Skeletal muscle satellite cell (primary cell): ENCODE measurements at regions not wholly inside any gene's neighbourhood (a gene's known extent, or its start where the extent isn't known, plus 50 kb on each side); places are given as distances from the start of the nearest gene placed in this dataset.

ENCODE experiments used
- H3K27me3 ChIP-seq: 2 replicates; pipeline ENCODE4 v1.7.0; 2013; ENCODE audit warnings: low read length; ENCODE audit not compliant: control insufficient read depth, insufficient read depth
- H3K36me3 ChIP-seq: 2 replicates; pipeline ENCODE4 v1.7.0; 2013; ENCODE audit warnings: mild to moderate bottlenecking, control low read depth, low read length; ENCODE audit not compliant: insufficient read depth
- H3K4me1 ChIP-seq: 2 replicates; pipeline ENCODE4 v1.7.0; 2013; ENCODE audit warnings: low read length; ENCODE audit not compliant: control insufficient read depth, insufficient read depth
- H3K4me2 ChIP-seq: 2 replicates; pipeline ENCODE4 v1.7.0; 2013; ENCODE audit warnings: mild to moderate bottlenecking, low read length
- H3K4me3 ChIP-seq: 2 replicates; pipeline ENCODE4 v1.7.0; 2013; ENCODE audit warnings: low read length
- H3K9ac ChIP-seq: 2 replicates; pipeline ENCODE4 v1.7.0; 2013; ENCODE audit warnings: mild to moderate bottlenecking, low read depth, low read length, moderate library complexity
- H3K9me3 ChIP-seq: replicated peaks from 2 replicates; pipeline ENCODE4 v1.7.0; 2013; ENCODE audit warnings: mild to moderate bottlenecking, control low read depth, low read length

DNA sequence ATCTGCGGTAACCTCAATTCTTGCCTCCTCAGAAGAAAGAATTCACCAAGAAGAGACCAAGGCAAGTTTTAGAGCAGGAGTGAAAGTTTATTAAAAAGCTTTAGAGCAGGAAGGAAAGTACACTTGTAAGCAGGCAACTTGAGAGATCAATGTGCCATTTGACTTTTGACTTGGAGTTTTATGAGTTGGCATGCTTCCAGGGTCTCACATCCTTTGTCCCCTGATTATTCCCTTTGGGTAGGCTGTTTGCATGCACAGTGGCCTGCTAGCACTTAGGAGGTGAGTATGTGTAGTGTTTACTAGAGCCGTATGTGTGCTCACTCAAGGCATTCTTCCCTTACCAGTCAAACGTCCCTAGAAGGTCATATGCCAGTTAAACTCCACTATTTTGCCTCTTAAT, 111.0 kb upstream of the RAI14 start:
- peaks cover 10% of the 10 kb centered on the region for H3K9me3 ChIP-seq
- no peaks in the 10 kb centered on the region for H3K36me3 ChIP-seq
- no peak overlapping the region for H3K4me2 ChIP-seq
- no peaks in the 10 kb centered on the region for H3K4me1 ChIP-seq
- no peak overlapping the region for H3K9ac ChIP-seq
- H3K4me3 ChIP-seq = no peak overlapping the region
- H3K27me3 ChIP-seq = no peaks in the 10 kb centered on the region

DNA sequence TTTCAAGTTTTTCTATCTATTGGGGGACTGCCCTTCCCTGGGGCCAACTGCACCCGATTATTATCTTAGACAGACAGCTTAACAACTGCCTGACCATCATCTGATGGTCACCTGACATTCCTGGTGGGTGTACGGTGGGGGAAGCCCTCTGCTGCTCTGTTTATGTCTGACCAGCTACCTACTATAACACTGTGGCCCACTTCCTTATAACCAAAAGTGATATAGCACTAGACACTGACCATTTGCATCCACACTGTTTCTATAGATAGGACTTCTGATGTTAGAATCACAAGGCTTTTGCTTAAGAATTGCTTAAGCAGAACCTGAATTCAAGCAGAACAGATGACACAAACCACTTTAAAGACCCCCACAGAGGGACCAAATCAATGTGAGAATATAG, 110.5 kb upstream of the RAI14 start:
- Histone ChIP-seq H3K9me3 (peaks cover 10% of the 10 kb centered on the region), H3K4me2 (no peak overlapping the region), H3K4me1 (no peaks in the 10 kb centered on the region), H3K36me3 (no peaks in the 10 kb centered on the region), H3K27me3 (no peaks in the 10 kb centered on the region), H3K4me3 (no peak overlapping the region), H3K9ac (no peak overlapping the region)

DNA sequence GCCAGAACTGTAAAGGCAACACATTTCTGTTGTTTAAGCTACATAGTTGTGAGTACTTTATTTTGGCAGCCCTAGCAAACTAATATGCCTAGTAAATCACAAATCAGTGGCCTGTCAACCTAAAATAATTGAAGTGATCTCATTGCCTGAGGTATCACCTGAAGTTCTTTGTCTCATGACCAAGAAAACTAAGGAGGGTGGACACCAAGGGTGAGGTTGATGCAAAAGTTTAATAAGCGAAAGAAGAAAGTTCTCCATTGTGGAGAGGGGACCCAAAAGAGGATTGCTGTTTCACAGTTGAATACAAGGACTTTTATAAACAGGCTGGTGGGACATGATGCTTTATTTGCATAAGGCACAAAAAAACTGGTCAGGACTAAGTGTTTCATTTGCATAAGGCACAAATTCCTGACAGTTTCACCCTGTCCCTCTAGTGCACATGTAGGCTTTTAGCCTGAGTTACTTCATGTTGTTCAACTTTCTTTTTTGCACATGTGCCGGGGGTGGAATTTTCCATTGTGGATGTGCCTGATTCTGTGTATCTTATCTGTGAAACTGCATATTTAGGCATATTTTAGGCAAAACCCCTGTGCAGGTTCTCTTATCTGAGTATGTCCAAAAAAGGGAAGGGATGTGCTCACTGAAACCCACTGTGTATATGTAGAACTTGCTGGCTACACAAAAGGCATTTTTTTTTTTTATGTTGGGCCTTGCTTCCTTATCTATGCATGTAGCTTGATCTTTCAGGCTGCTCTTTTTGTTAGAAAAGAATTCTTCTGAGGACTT, 108.6 kb upstream of the RAI14 start:
- Histone ChIP-seq H3K9me3 (peaks cover 10% of the 10 kb centered on the region), H3K4me1 (no peaks in the 10 kb centered on the region), H3K36me3 (no peaks in the 10 kb centered on the region), H3K4me3 (no peak overlapping the region), H3K27me3 (no peaks in the 10 kb centered on the region), H3K9ac (no peak overlapping the region), H3K4me2 (no peak overlapping the region)

DNA sequence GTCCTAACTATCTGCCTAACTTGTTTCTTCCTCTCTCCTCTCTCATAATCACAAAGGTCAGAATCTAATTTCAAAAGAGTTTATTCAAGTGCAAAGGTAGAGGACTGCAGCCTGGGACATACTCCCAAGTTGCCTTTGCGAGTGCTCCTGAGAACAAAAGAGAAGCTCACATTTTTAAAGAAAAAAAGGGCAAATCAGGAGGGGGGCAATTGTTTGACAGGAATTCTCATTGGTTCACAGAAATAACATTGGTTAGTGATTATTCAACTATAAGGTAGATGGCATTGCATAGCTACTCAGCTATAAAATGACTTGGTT, 108.1 kb upstream of the RAI14 start:
- Histone ChIP-seq H3K9me3 (peaks cover 10% of the 10 kb centered on the region), H3K4me3 (no peak overlapping the region), H3K36me3 (no peaks in the 10 kb centered on the region), H3K4me1 (no peaks in the 10 kb centered on the region), H3K4me2 (no peak overlapping the region), H3K27me3 (no peaks in the 10 kb centered on the region), H3K9ac (no peak overlapping the region)

DNA sequence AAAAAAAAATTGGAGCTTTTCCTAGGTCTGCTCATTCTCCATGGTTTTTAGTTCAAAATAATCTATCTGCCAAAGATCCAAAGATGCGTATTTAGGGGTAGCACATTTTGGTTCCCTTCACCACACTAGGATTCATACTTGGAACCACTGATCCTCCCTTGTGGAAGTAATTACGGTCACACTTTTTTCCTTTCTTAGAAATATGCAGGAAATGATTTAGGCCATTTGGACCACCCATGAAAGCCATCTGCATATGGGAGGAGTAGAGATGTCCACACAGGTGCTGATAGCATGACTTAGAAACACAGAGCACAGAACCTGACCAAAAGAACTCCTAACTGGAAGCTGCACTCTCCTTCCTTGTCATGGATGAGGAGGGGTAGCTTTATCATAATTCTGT, 105.9 kb upstream of the RAI14 start:
- no peak overlapping the region for H3K4me3 ChIP-seq
- no peaks in the 10 kb centered on the region for H3K9me3 ChIP-seq
- no peak overlapping the region for H3K9ac ChIP-seq
- no peak overlapping the region for H3K4me2 ChIP-seq
- H3K27me3 ChIP-seq = no peaks in the 10 kb centered on the region
- H3K36me3 ChIP-seq = no peaks in the 10 kb centered on the region
- H3K4me1 ChIP-seq = no peaks in the 10 kb centered on the region

DNA sequence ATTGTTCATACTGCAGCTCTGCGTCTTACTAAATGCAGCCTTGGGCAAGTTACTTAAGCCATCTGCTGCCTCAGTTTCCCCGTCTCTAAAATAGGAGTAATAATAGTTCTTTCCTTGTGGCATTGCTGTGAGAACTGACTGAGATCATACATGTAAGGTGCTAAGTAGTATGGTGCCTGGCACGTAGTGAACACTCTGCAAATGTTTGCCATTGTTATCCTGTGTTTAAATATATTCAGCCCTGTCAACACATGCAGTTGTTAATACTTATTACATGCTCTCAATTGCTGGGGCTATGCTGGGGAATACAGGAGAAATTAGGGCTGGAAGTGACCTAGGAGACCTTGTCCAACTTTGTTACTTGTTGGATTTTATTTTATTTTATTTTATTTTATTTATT, 105.2 kb upstream of the RAI14 start:
- H3K27me3 ChIP-seq = no peaks in the 10 kb centered on the region
- H3K4me3 ChIP-seq = no peak overlapping the region
- no peak overlapping the region for H3K9ac ChIP-seq
- no peaks in the 10 kb centered on the region for H3K36me3 ChIP-seq
- H3K9me3 ChIP-seq = no peaks in the 10 kb centered on the region
- H3K4me1 ChIP-seq = no peaks in the 10 kb centered on the region
- no peak overlapping the region for H3K4me2 ChIP-seq

DNA sequence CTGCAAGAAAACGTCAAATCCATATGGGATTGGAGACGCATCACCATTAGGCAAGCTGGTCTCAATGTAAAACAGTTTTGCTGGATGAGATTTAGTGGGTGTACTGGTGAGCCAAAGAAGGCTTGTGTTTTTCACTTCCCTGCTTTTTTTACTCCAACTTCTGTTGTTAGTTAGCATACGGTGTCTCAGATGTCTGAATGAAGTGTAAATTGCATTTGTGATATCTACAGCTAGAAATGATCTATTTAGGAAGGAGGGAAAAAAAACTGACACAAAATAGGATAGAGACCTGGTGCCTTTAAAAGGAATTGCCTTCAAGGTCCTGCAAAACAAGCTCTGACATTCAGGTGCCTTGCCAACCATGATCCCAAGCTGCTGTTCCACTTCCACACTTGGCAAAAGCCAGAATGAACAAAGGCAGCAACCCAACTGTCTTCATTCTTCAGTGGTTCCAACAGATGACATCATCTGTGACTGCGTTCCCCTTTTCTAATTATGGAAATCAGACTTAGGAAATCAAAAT, 104.2 kb upstream of the RAI14 start:
- H3K27me3 ChIP-seq = no peaks in the 10 kb centered on the region
- H3K36me3 ChIP-seq = no peaks in the 10 kb centered on the region
- no peaks in the 10 kb centered on the region for H3K9me3 ChIP-seq
- H3K4me2 ChIP-seq = no peak overlapping the region
- no peaks in the 10 kb centered on the region for H3K4me1 ChIP-seq
- H3K9ac ChIP-seq = no peak overlapping the region
- H3K4me3 ChIP-seq = no peak overlapping the region

DNA sequence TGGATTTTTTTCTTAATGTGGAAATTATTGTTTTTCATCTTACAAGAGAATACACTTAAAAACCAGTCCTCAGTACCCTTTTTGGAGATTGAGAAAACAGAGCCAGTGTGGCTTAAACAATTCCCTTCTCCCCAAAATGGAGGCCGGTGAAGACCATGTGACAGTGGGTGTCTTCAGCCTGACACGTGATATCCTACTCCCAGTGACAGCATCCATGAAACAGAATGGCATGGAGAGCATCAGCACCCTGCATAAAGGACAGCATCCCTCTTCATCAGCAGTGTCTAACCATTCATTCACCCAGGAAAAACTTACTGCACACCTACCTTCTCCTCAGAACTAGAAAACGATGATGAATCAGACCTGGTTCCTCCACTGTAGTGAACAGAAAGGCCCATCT, 103.4 kb upstream of the RAI14 start:
- no peak overlapping the region for H3K4me2 ChIP-seq
- H3K27me3 ChIP-seq = no peaks in the 10 kb centered on the region
- no peaks in the 10 kb centered on the region for H3K9me3 ChIP-seq
- H3K4me1 ChIP-seq = no peaks in the 10 kb centered on the region
- no peak overlapping the region for H3K9ac ChIP-seq
- no peak overlapping the region for H3K4me3 ChIP-seq
- H3K36me3 ChIP-seq = no peaks in the 10 kb centered on the region

DNA sequence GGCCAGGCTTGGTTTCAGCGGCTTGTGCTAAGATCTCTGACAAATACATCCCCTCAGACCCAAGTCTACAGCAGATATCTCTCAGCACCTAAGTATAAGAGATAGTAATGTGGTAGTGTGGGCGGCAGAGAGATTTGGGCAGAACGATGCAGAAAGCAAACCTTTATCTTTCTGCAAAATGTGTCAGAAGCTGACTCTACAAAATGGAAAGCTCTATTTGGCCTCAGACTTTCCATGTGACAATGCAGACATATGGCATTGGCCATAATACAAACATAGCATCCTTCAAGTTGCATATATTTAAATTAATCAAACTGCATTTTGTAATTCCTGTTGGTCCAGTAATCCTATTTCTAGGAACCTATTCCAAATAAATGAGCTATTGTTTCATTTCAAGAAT, 102.5 kb upstream of the RAI14 start:
- Histone ChIP-seq H3K36me3 (no peaks in the 10 kb centered on the region), H3K9ac (no peak overlapping the region), H3K4me2 (no peak overlapping the region), H3K9me3 (no peaks in the 10 kb centered on the region), H3K27me3 (no peaks in the 10 kb centered on the region), H3K4me3 (no peak overlapping the region), H3K4me1 (no peaks in the 10 kb centered on the region)

DNA sequence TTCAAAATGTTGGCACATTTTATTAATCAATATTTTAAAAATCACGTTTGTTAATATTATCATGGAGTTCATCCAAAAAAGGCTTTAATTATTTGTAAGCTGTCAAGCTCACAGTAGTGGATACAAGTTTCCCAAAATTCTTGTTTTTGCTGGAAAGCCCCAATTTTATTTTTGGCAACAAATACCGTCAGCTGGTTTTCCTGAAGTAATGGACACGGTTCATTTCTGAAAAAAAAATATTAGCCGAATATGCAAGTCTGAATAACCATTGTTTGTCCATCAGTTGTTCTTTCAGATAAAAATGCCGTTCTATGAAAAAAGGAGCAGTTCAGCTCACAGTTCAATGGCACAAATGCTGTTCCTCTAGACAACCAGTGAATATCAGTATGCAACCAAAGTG, 101.5 kb upstream of the RAI14 start:
- Histone ChIP-seq H3K36me3 (no peaks in the 10 kb centered on the region), H3K27me3 (no peaks in the 10 kb centered on the region), H3K9ac (no peak overlapping the region), H3K4me1 (no peaks in the 10 kb centered on the region), H3K4me3 (no peak overlapping the region), H3K4me2 (no peak overlapping the region), H3K9me3 (no peaks in the 10 kb centered on the region)

DNA sequence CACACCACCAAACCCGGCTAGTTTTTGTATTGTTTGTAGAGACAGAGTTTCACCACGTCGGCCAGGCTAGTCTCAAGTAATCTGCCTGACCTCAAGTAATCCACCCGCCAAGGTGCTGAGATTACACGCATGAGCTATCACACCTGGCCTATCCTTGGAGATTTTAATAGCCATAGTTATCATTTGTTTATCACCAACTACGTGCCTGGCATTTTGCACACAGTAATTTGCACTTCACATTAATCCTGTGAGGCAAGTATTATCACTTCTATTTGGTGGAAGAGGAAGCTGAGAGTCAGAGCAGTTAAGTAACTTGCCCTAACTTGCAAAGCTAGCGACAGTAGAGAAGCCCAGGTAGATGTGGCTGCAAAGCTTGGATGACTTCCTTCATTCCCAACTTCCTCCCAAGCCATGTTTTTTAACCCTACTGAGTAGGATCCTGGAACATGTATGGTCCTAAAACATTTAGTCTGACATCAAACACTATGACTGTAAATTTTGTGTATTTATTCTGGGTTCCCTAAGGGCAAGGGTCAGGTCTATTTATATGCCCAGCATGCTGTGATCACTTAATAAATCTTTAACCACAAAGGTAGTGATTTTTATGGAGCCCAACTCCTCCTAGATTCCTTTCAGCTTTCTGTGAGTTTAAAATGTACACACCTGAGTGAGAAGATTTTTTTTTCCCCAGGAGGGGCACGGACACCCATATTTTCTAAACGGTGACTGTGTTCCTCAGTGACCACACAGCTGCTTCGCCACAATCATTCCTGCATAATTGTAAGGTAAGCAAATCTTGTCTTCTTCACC, 100.2 kb upstream of the RAI14 start:
- Histone ChIP-seq H3K27me3 (no peaks in the 10 kb centered on the region), H3K9me3 (no peaks in the 10 kb centered on the region), H3K4me2 (no peak overlapping the region), H3K36me3 (no peaks in the 10 kb centered on the region), H3K4me3 (no peak overlapping the region), H3K9ac (no peak overlapping the region), H3K4me1 (no peaks in the 10 kb centered on the region)

DNA sequence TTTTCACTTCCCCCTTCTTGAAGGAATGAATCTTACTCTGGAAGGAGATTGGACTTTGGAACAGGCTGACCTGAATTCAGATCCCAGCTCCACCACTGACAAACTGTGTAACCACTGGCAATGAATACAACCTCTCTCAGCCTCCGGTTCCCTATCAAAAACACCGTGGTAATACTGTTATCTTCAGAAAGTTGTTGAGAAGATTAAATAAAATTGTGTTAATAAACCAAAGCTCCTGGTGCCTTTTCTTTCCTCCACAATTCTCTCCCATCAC, 99.7 kb upstream of the RAI14 start:
- Histone ChIP-seq H3K36me3 (no peaks in the 10 kb centered on the region), H3K4me2 (no peak overlapping the region), H3K27me3 (no peaks in the 10 kb centered on the region), H3K9ac (no peak overlapping the region), H3K4me3 (no peak overlapping the region), H3K4me1 (peaks cover under 1% of the 10 kb centered on the region), H3K9me3 (no peaks in the 10 kb centered on the region)
